IPS DF 4.7 (cell line): ENCODE measurements at regions not wholly inside any gene's neighbourhood (a gene's known extent, or its start where the extent isn't known, plus 50 kb on each side); places are given as distances from the start of the nearest gene placed in this dataset.

Experiments
- DNase-seq: peaks from one replicate; pipeline ENCODE4 v3.0.0-alpha.2; 2013; ENCODE audit warnings: low spot score; ENCODE audit errors: extremely low read depth

DNA sequence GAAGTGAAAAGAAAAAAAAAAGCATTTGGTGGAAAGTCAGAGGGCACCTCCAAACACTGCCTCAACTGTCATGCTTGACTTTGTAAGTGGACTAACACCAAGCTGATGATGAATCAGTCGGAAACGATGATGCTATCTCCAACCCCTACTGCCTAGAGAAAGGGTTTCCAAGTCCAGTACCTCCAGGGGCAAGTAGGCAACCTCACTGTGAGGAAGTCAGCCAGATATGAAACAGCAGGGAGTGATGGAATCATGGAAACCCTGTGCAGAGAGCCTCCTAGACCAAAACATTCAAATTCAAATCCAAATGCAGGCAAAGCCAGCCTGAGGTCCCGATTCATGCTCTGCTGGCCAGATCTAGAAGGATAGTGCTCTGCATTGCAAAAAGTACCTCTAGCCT is 100.9 kb upstream of the SERP2 start:
- no peak for DNase-seq

DNA sequence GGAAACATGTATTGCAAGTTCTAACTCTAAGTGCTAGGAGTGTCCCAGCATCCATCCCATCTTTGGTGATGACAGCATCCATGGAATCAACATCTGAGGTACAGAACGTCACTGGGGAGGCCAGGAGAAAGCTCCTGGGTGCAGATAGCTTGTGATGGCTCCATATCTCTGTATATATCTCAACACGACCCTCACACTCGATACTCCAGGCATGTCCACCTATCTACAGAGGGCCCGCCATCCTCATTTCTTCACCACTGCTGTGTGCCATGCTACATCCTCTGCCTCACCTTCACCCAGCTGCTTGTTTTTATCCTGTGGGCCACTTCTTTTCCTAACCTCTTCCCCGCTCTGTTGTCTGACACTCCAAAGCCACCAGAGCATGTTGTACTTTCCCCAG is 100.4 kb upstream of the SERP2 start:
- DNase-seq, result no peak

DNA sequence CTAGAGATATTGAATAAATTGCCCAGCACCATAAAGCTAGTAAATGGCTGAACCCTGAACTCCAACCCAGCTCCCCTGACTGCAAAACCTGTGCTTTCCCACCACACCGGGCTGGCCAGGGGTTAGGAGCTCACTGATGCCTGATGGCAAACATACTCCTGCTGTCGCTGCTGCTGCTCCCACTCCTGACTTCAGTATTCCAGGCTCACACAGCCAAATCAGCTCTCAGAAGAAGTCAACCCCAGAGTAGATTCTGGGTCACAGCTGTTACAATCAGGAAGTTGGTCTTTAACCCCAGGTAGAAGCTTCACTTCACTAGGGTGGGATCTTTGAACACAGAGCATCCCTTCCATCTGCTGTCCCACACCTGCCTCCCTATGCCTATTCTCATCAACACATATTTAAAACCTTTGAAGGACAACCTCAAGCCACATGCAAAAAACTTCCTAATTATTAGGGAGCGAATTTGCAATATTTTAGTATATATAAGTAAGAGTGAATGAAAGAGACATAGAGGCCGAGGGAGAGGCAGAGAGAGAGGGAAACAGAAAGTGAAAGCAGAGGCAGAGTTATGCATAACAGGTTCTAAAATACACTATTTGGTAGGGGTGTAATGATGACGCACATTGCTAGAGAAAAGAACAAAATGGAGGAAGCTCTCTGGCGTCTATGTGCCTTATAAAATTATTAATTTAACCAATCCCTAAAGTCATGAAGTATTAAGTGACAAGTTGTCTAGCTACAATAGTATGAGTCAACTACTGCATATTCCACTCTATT is 99.4 kb upstream of the SERP2 start:
- DNase-seq, result no peak

- no peak for DNase-seq
Observed at GRCh38 chr13:44274771-44275205, 98.8 kb upstream of the SERP2 start.

- DNase-seq, result no peak
Observed at GRCh38 chr13:44275381-44275780, 98.2 kb upstream of the SERP2 start.

DNA sequence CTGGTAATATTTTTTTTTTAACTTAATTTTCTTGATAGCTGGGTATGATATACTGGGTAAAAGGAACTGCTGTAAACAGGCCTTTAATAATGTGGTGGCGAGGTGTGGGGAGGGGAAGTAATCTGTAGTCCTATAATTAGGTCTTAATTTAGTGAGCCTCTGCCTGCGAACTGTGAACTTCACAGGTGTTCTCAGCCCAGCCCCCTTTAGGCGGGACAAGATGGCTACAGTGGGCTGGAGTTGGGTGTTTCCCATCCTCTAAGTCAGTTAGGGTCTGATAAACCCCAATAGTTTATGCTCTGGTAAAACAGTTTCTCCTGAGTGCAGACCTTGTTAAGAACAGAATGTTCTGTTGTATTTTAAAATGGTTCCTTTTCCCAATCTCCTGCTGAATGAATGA is 97.6 kb upstream of the SERP2 start:
- no peak for DNase-seq

DNA sequence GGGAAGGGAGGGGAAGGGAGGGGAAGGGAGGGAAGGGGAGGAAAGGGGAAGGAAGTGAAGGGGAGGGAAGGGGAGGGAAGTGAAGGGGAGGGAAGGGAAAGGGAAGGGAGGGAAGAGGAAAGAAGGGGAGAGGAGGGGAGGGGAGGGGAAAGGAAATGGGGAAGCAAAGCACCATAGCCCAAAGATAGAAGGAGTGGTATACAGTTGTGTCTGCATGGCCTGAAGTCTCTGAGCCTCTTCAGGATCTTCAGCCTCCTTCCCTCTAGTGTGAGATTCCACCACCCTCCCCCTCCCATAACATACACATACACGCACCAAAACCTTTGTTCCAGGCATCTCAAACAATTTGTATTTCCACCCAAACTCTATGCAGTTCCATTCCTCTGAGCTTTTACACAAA is 96.2 kb upstream of the SERP2 start:
- no peak for DNase-seq

DNA sequence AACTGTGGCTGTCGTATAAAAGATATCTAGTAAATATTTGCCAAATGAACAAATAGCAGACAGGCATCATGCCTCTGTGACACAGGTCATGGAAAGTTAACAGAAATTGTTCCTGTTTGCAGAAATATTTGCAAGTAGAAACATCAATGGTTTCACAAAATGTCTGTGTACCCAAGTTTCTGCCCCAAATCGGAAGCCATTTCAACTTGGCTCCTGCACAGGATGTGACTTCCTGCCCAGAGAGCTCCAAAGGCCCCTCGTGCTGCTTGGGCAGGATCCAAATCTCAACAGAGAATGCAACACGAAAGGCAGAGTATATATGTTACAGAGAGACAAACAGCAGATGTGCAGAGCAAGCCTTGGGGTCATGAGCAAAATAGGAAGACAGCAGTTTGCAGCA is 95.5 kb upstream of the SERP2 start:
- no peak for DNase-seq

- DNase-seq, result no peak
Observed at GRCh38 chr13:44280456-44280855, 93.2 kb upstream of the SERP2 start.

DNA sequence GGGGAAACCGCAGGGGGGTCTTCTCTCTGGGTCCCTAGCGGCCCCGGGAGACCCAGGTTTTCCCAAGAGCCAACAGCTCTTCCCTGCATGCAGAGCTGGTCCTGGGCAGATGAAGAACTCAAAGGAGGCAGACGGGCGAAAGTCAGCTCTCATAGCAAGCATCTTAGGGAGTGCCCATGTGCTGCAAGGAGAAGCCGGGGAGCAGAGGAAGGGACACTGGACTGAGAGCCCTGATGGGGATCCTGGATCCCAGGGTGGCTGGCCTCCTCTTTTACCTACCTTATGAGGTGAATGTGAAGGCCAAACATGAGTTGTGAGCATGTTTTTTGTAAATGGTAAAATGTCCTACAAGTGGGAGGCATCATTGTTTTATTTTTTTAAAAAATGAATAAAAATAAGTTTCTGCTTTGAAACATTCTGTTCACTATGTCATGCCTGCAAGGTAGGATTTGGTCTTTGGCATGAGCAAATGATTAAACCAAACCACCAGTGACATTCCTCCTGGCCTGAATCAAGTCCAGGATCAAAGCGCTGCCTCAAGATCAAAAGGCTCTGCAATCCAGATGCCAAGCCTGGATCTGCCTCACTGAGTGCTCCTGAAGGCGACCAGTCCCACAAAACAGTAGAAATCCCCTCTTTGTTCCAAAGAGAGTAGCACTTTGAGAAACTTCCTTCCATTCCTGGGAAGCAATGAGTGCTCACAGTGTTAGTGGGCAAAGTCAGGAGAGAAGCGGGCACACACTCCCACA is 92.2 kb upstream of the SERP2 start:
- no peak for DNase-seq

- no peak for DNase-seq
Observed at GRCh38 chr13:44283600-44283999, 90.0 kb upstream of the SERP2 start.

GRCh38 chr13:44287958-44288357 is 85.7 kb upstream of the SERP2 start:
- DNase-seq, result no peak

GRCh38 chr13:44292545-44292944 is 81.1 kb upstream of the SERP2 start:
- DNase-seq, result no peak

DNA sequence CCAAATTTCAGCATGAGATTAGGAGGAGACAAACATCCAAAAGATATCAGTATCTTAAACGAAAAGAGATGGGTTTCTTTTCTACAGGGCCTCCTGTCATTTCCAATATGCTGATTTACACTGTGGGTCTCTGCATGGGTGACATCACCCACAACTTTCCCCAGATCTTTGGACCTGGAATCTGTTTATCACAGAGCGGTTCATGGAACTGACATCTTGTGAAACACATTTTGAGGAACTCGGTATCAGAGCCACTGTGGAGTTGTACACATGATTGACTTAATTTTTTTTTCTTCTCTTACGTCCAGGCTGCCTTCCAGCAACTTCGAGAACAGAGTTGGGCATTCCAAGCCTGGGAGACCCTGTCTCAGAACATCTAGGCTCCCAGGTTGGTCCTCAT is 80.2 kb upstream of the SERP2 start:
- DNase-seq, result no peak

DNA sequence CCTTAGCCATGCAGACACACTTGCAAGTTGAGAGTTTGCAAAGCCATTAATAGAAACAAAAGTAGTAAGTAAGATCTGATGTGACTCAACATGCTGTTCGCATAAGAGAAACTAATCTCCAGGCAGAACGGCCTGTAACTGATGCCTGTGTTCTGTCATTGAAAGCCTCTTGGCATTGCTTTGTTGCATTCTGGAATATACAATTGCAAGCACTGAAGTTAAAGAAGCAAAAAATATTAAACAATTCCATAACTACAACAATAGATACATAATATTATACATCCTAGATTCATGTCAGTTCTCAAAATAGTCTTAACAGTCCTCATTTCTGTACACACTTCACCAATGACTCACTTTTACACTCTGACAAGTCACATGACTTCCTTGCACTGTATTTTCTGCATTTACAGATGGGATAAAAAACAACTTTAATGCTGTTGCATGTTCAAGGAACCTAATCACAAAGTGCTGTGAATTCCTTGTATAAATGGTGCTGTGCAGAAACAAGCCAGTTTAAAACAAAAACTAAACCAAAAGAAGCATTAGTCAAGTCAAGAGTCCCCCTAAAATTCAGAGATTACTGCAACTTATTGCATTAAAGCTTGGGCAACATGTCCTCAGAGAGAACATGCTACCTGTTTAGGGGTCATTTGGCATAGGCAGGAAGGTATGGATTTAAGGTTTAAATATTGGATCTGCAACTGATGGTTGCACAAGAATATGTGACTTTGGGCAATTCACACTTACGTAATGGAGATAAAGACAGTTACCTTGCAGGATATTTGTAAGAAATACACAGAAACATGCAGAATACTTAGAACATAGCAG is 79.5 kb upstream of the SERP2 start:
- DNase-seq, result no peak

DNA sequence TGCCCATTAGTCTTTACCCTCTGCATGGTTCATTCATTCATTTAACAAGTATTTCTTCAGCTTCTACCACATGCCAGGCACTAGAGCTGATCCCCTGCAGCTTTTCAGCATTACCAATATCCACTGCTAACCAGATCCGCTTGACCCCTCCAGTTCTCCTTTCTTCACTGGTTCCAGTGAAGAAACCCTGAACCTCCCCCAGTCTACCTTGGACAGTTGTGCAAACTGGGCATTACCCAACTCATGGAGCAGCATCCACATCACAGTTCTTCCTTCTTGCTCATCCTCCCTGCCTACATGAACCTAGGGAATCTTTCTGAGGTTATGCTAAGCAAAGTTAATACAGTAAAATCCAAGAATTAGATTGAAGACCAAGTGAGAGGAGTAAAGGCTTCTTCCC is 78.7 kb upstream of the SERP2 start:
- no peak for DNase-seq

DNA sequence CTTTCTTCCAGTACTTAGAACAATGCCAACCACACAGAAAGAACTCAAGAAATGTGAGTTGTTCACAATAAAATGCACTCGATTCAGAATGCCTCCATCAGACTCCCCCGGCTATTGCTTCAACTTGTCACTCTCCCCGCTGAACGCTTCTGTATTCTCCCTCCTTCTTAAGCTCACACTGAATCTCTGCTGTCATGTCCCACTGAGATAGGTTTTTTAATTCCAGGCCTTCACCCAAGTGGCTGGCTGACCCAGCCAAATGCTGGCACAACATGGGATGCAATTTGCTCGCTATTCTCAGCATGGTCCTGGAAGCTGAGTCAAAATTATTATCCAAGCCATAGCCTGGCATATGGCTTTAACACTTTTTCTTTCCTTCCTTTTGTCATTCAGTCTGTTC is 76.8 kb upstream of the SERP2 start:
- no peak for DNase-seq

GRCh38 chr13:44298314-44298713 is 75.3 kb upstream of the SERP2 start:
- DNase-seq, result no peak

DNA sequence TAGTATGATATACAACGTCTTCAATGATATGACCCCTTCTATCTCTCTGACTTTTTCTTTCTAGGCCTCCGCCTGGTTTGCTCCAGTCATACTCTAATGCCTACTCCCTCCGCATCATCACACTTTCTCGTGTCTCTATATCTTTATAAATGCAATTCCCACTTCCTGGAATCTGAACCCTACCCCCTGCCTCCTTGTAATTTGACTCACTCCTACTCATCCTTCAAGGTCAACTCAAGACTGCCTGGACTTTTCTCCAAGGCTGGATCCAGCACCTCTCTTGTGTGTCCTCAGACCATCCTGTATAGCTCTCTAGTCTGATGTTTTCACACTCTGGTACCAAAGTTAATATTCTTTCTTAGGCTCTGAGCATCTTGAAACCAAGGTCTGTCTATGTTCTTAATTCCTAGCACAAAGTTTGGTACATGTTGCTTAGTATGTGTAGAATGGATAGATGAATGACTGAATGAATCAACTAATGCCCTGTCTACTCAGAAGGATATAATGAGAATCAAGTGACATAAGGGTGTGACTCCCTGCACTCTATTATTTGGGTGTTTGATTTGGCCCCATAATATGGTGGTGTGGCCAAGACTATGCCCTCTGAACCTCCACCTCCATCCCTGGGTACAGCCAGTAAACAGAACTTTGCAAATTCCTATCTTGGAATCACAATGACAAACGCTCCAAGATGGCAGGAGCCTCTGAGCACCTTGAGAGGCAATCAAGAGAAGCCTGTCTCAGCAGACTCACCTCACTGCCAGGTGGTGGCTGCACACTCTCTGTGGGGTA is 74.3 kb upstream of the SERP2 start:
- no peak for DNase-seq

DNA sequence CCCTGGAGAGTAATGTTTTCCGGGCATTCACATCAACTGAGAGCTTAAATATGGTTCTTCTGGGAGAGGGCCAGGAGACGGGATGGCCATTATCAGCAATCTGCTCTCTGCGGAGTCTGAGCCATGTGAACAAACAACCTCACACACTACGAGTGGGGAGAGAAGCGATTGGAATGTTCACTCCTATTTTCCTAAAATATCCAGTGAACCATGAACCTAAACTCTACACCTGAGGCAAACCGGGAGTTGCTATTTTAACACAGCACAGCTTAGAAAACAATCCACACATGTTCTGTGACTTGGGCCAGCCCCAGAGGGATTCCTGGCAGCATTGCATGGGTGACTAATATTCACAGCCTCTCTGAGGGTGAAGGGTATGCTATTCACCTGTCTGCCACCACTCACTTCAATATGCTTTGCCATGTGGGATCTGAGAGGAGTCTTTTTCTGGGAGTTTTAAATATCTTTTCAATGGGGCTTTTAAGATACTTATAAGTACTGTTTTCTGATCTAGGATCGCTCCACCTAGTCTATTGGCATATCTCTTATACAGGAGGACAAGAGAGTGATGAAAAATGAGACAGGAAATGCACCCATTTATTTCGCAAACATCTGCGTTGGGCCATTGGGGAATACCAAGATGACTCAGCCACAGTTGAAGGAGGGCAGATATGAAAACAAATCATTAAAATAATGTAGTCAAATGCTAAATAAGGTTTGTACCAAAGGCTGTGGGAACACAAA is 72.6 kb upstream of the SERP2 start:
- no peak for DNase-seq

DNA sequence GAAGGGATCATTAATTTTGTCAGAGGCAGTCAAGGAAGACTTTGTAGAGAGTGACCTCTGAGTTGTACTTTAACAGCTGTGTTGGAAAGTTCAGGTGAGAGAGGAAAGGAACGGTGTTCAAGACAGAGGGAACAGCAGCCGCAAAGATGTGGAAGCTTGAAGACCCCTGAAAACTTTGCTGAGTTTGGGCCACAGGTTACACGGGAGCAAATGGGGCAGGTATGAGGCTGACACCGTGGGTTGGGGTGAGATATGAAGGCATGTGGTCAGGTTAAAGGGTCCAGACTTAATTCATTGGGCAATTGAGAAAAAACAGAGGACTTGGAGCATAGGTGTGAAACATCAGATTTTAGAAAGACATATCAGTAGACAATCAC is 72.0 kb upstream of the SERP2 start:
- no peak for DNase-seq
